ENCODE measurements at regions not wholly inside any gene's neighbourhood (a gene's known extent, or its start where the extent isn't known, plus 50 kb on each side); places are given as distances from the start of the nearest gene placed in this dataset.
A peak's percentile ranks its signal among the peaks of the same experiment; 100 is the strongest.

GRCh38 chr4:24720436-24720835 is 74.9 kb upstream of the SOD3 start:
- no peak for DNase-seq

- DNase-seq: no peak
Measured at GRCh38 chr4:24720979-24721378, 74.4 kb upstream of the SOD3 start.

GRCh38 chr4:24722026-24722568 is 73.3 kb upstream of the SOD3 start:
- no peak for DNase-seq

- DNase-seq: no peak
Measured at GRCh38 chr4:24727390-24728224, 67.8 kb upstream of the SOD3 start.

- peak; percentile 19 for DNase-seq
Measured at GRCh38 chr4:24729119-24729730, 66.1 kb upstream of the SOD3 start.

GRCh38 chr4:24730256-24731001 is 64.9 kb upstream of the SOD3 start:
- DNase-seq: peak; percentile 39

GRCh38 chr4:24731448-24731847 is 63.9 kb upstream of the SOD3 start:
- DNase-seq: no peak

- no peak for DNase-seq
Measured at GRCh38 chr4:24734511-24734910, 60.9 kb upstream of the SOD3 start.

- no peak for DNase-seq
Measured at GRCh38 chr4:24736066-24736465, 59.3 kb upstream of the SOD3 start.

- no peak for DNase-seq
Measured at GRCh38 chr4:24741910-24742309, 53.5 kb upstream of the SOD3 start.

- DNase-seq: no peak
Measured at GRCh38 chr4:24742335-24742734, 53.0 kb upstream of the SOD3 start.

- DNase-seq: no peak
Measured at GRCh38 chr4:24742773-24743172, 52.6 kb upstream of the SOD3 start.

- no peak for DNase-seq
Measured at GRCh38 chr4:24743206-24743605, 52.2 kb upstream of the SOD3 start.

- no peak for DNase-seq
Measured at GRCh38 chr4:24743927-24744326, 51.4 kb upstream of the SOD3 start.

GRCh38 chr4:24745172-24745895 is 50.0 kb upstream of the SOD3 start:
- DNase-seq: no peak

Data from hindlimb muscle (tissue), 1 donor.